ENCODE measurements at regions not wholly inside any gene's neighbourhood (a gene's known extent, or its start where the extent isn't known, plus 50 kb on each side); places are given as distances from the start of the nearest gene placed in this dataset.
A peak's percentile ranks its signal among the peaks of the same experiment; 100 is the strongest.

DNA sequence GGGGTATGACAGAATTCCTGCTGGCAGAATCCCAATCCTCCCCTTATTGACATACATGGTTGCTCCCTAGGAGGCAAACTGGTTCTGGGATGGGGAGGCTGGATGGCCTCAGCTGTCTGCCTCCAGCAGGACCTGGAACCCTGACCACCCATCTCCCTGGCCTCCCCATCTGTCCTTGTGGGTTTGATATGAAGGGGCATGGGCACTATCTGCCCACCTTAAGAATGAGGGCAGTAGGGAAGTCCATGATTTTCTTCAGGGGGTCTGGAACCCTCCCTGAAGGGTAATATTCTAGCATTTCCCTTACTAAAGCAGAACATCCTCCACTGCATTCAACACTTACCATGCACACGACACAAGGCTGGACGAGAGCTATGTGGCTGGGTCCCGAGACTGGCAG lies 113.6 kb downstream of the VAPA start:
- TF ChIP-seq, protein P1, sequence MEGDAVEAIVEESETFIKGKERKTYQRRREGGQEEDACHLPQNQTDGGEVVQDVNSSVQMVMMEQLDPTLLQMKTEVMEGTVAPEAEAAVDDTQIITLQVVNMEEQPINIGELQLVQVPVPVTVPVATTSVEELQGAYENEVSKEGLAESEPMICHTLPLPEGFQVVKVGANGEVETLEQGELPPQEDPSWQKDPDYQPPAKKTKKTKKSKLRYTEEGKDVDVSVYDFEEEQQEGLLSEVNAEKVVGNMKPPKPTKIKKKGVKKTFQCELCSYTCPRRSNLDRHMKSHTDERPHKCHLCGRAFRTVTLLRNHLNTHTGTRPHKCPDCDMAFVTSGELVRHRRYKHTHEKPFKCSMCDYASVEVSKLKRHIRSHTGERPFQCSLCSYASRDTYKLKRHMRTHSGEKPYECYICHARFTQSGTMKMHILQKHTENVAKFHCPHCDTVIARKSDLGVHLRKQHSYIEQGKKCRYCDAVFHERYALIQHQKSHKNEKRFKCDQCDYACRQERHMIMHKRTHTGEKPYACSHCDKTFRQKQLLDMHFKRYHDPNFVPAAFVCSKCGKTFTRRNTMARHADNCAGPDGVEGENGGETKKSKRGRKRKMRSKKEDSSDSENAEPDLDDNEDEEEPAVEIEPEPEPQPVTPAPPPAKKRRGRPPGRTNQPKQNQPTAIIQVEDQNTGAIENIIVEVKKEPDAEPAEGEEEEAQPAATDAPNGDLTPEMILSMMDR (IDR thresholded peaks at IDR 0.05) = no peak
- ATAC-seq = no peak
- intact Hi-C loops (cut with DNase I) = loop anchor here in 1 of 10 donors (5.0 kb wide), 1 partner anchor 55 kb away; no protein-coding TSS in a partner anchor
- Histone ChIP-seq H3K27ac (peak overlapping the region in 2 of 10 donors; percentile 22 to 50), H3K27me3 (no peaks in the 10 kb centered on the region), H3K4me3 (no peak overlapping the region), H3K4me1 (peaks cover 2 to 16% (median 4%) of the 10 kb centered on the region in 9 donors), H3K36me3 (no peaks in the 10 kb centered on the region), H3K9me3 (peaks cover 0 to 4% (median 0%) of the 10 kb centered on the region in 11 donors)
- 97 to 100% methylated on average over 3 of the region's 3 CpGs for WGBS, 2 donors
- no peak for DNase-seq

DNA sequence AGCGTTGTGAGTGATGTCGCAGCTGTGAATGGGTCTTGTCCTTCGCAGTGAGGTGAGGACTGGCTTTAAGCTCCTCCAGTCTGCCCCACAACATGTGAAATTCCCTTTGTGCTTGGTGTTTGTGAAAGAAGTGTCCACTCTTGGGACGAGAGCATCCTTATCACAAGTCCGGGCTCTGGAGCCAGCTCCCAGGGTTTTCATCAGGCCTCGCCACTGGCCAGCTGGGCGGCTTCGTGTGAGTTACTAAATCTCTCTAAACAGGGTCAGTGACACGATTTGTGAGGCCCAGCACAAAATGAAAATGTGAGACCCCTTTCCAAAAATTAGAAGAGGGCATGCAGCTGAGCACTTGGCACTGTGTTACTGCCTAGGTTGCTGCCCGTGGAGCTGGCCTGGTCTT lies 115.9 kb downstream of the VAPA start:
- Histone ChIP-seq H3K4me1 (peaks cover 4 to 24% (median 12%) of the 10 kb centered on the region in 9 donors), H3K27ac (no peak overlapping the region), H3K36me3 (no peaks in the 10 kb centered on the region), H3K4me3 (no peak overlapping the region), H3K9me3 (no peaks in the 10 kb centered on the region), H3K27me3 (no peaks in the 10 kb centered on the region)
- 84 to 85% methylated on average over 10 of the region's 10 CpGs for WGBS, 2 donors
- TF ChIP-seq, protein P1 (IDR thresholded peaks at IDR 0.05) = no peak
- intact Hi-C loops (cut with DNase I) = loop anchor here in 4 of 10 donors (5.0 to 10.0 kb wide), 4 partner anchors 57 to 488 kb away; no protein-coding TSS in a partner anchor
- peak in 1 of 8 donors; percentile 14 for ATAC-seq
- no peak for DNase-seq

DNA sequence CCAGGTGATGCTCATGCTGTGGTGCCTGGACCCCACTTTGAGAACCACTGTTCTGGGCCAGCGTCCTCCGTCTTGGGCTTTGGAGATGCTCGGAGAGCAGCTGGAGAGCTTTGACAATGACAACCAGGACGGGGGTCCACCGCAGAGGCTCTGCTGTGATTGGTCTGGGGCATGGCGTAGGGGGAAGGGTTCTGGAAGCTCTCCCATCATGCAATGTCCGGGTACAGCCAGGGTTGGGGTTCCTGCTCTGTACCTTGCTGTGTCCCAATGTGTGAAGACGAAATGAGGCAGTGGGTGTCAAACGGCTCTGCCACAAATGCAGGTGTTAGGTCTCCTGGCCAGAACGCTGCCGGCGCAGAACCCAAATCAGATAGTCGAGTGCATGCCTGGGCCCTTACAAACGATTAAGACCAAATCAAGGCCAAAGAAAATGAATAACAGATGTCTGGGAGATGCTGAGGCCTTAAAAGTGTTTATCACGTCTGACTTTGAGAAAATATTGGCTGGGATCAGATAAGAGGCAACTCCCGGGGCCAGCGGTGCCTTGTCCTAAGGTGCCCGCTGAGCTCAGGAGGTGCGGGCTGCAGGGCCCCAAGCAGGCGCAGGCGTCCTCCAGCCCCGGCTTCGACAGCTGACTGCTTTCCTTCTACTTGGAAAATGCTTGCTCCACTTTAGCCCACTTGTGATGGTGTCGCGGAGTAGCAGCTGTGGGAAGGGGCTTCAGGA lies 117.2 kb downstream of the VAPA start:
- no peaks in the 10 kb centered on the region for H3K27me3 ChIP-seq
- peak overlapping the region in 2 of 10 donors; percentile 1 to 44 for H3K27ac ChIP-seq
- ATAC-seq (no peak), DNase-seq (no peak)
- peaks cover 2 to 24% (median 14%) of the 10 kb centered on the region in 9 donors for H3K4me1 ChIP-seq
- H3K9me3 ChIP-seq = no peaks in the 10 kb centered on the region
- no peaks in the 10 kb centered on the region for H3K36me3 ChIP-seq
- TF ChIP-seq, protein P1 (IDR thresholded peaks at IDR 0.05) = no peak
- H3K4me3 ChIP-seq = no peak overlapping the region
- 90 to 94% methylated on average over 25 of the region's 25 CpGs for WGBS, 2 donors
- intact Hi-C loops (cut with DNase I) = loop anchor here in 3 of 10 donors (5.0 to 10.0 kb wide), 3 partner anchors 414 to 486 kb away; no protein-coding TSS in a partner anchor

DNA sequence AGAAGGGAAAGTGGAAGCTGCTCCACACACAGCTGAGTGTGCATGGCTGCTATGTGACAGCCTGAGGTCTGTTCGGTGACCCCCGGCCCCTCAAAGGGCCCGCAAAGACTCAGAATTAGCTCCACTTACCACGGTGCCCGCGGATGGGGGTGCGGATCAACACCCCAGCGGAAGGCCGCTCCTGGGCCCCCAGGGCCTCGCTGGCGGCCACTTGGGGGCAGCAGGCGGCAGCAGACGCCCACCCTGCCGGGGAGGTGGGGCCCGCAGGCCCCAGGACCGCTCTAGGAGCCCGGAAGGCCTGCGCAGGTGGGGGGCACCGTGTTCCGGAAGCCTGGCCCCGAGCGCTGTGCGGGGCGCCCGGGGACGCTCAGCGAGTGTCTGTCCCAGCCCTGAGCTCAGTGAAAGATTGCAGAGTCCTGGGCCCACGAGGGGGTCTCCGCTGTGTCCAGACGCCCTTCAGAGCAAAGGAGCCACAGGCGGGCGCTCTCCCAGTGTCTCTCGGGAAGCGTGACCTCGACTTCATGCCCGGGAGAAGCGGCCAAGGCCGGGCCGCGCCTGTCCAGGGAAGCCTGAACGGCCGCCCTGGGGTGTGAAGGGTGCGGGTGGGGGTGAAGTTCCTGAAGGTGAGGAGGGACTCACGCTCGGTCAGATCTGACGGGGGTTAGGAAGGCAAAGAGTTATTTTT lies 118.7 kb downstream of the VAPA start:
- TF ChIP-seq, protein P1 (IDR thresholded peaks at IDR 0.05) = peak; percentile 39 to 73 (median 60)
- Histone ChIP-seq H3K4me1 (peaks cover 0 to 21% (median 13%) of the 10 kb centered on the region in 9 donors), H3K27me3 (no peaks in the 10 kb centered on the region), H3K27ac (peak overlapping the region in 6 of 10 donors; percentile 14 to 75 (median 54)), H3K4me3 (peak overlapping the region in 9 of 10 donors; percentile 13 to 50 (median 38)), H3K36me3 (no peaks in the 10 kb centered on the region), H3K9me3 (no peaks in the 10 kb centered on the region)
- 25 to 28% methylated on average over 44 to 46 of the region's 46 CpGs for WGBS, 2 donors
- ATAC-seq = peak; percentile 68 to 87 (median 82)
- intact Hi-C loops (cut with DNase I) = loop anchor here in 3 of 10 donors (5.0 to 10.0 kb wide), 3 partner anchors 412 to 485 kb away; no protein-coding TSS in a partner anchor
- DNase-seq = peak in 1 of 2 donors; percentile 45
